Activated naive CD4-positive, alpha-beta T cell treated with anti-CD3 and anti-CD28 coated beads, Interleukin-2, amount 10 ng/mL, durations not matched to agents 7 days and 5 days (primary cell): ENCODE measurements at regions not wholly inside any gene's neighbourhood (a gene's known extent, or its start where the extent isn't known, plus 50 kb on each side); places are given as distances from the start of the nearest gene placed in this dataset.

Source experiments
- CTCF ChIA-PET: fragments of 350-600 bp; sonication (Branson Sonifier 250); formaldehyde crosslinking; loops from one replicate; lab custom pipeline; 2021; ENCODE audit warnings: antibody characterized with exemption; lab: Charles Lee
- DNase-seq: peaks from one replicate; pipeline ENCODE4 v3.0.0-alpha.2; 2020
- H3K27ac Mint-ChIP-seq: one replicate; pipeline ENCODE4 v1.8.0; 2021; ENCODE audit warnings: mild to moderate bottlenecking, moderate library complexity, mixed read lengths
- H3K27me3 Mint-ChIP-seq: one replicate; pipeline ENCODE4 v1.8.0; 2021; ENCODE audit warnings: mild to moderate bottlenecking, mixed read lengths
- H3K36me3 Mint-ChIP-seq: one replicate; pipeline ENCODE4 v1.8.0; 2021; ENCODE audit warnings: mixed read lengths
- H3K4me1 Mint-ChIP-seq: one replicate; pipeline ENCODE4 v1.8.0; 2021; ENCODE audit warnings: mixed read lengths
- H3K4me3 Mint-ChIP-seq: one replicate; pipeline ENCODE4 v1.8.0; 2021; ENCODE audit warnings: mild to moderate bottlenecking, moderate library complexity, mixed read lengths
- H3K9me3 Mint-ChIP-seq: one replicate; pipeline ENCODE4 v1.8.0; 2021; ENCODE audit warnings: mixed read lengths

GRCh38 chr6:20024316-20024673 lies 187.1 kb downstream of the ID4 start:
- Mint-ChIP-seq H3K4me3 (peak overlapping the region; percentile 50), H3K9me3 (no peaks in the 10 kb centered on the region), H3K4me1 (peaks cover 15% of the 10 kb centered on the region), H3K36me3 (no peaks in the 10 kb centered on the region), H3K27ac (no peak overlapping the region), H3K27me3 (peaks cover 38% of the 10 kb centered on the region)
- CTCF ChIA-PET, result interaction anchor here (0.6 to 0.8 kb wide), 2 partner anchors 14 to 1359 kb away, joined by 3 read pairs; no protein-coding TSS in a partner anchor
- no peak for DNase-seq

GRCh38 chr6:20024978-20025377 lies 187.3 kb downstream of the MBOAT1 start:
- Mint-ChIP-seq H3K36me3 (no peaks in the 10 kb centered on the region), H3K9me3 (no peaks in the 10 kb centered on the region), H3K27ac (no peak overlapping the region), H3K27me3 (peaks cover 38% of the 10 kb centered on the region), H3K4me3 (no peak overlapping the region), H3K4me1 (peaks cover 15% of the 10 kb centered on the region)
- no peak for DNase-seq
- CTCF ChIA-PET, result no interaction called here

- no peaks in the 10 kb centered on the region for H3K36me3 Mint-ChIP-seq
- no peak for DNase-seq
- peaks cover 15% of the 10 kb centered on the region for H3K4me1 Mint-ChIP-seq
- H3K27ac Mint-ChIP-seq, result no peak overlapping the region
- CTCF ChIA-PET, result no interaction called here
- no peak overlapping the region for H3K4me3 Mint-ChIP-seq
- peaks cover 42% of the 10 kb centered on the region for H3K27me3 Mint-ChIP-seq
- no peaks in the 10 kb centered on the region for H3K9me3 Mint-ChIP-seq
These were observed 186.6 kb downstream of the MBOAT1 start for GRCh38 chr6:20025681-20026080.

GRCh38 chr6:20028143-20028542 lies 184.1 kb downstream of the MBOAT1 start:
- CTCF ChIA-PET, result no interaction called here
- no peak for DNase-seq
- Mint-ChIP-seq H3K27ac (no peak overlapping the region), H3K4me3 (no peak overlapping the region), H3K4me1 (peaks cover 15% of the 10 kb centered on the region), H3K36me3 (no peaks in the 10 kb centered on the region), H3K27me3 (peaks cover 37% of the 10 kb centered on the region), H3K9me3 (peaks cover 1% of the 10 kb centered on the region)

- Mint-ChIP-seq H3K27me3 (peaks cover 33% of the 10 kb centered on the region), H3K36me3 (no peaks in the 10 kb centered on the region), H3K9me3 (peaks cover 1% of the 10 kb centered on the region), H3K27ac (no peak overlapping the region), H3K4me3 (no peak overlapping the region), H3K4me1 (peaks cover 13% of the 10 kb centered on the region)
- no peak for DNase-seq
- CTCF ChIA-PET, result no interaction called here
These were observed 183.7 kb downstream of the MBOAT1 start for GRCh38 chr6:20028562-20028961.

GRCh38 chr6:20029979-20030378 lies 182.3 kb downstream of the MBOAT1 start:
- Mint-ChIP-seq H3K9me3 (peaks cover 1% of the 10 kb centered on the region), H3K27ac (no peak overlapping the region), H3K27me3 (peaks cover 24% of the 10 kb centered on the region), H3K4me3 (no peak overlapping the region), H3K4me1 (no peaks in the 10 kb centered on the region), H3K36me3 (no peaks in the 10 kb centered on the region)
- no peak for DNase-seq
- CTCF ChIA-PET, result no interaction called here

GRCh38 chr6:20031342-20031741 lies 180.9 kb downstream of the MBOAT1 start:
- Mint-ChIP-seq H3K27ac (no peak overlapping the region), H3K27me3 (peaks cover 31% of the 10 kb centered on the region), H3K36me3 (no peaks in the 10 kb centered on the region), H3K4me1 (no peaks in the 10 kb centered on the region), H3K4me3 (no peak overlapping the region), H3K9me3 (peaks cover 1% of the 10 kb centered on the region)
- CTCF ChIA-PET, result no interaction called here
- no peak for DNase-seq

- no peak overlapping the region for H3K27ac Mint-ChIP-seq
- H3K9me3 Mint-ChIP-seq, result peaks cover 1% of the 10 kb centered on the region
- CTCF ChIA-PET, result no interaction called here
- H3K4me1 Mint-ChIP-seq, result no peaks in the 10 kb centered on the region
- DNase-seq, result no peak
- H3K27me3 Mint-ChIP-seq, result peaks cover 34% of the 10 kb centered on the region
- H3K4me3 Mint-ChIP-seq, result no peak overlapping the region
- no peaks in the 10 kb centered on the region for H3K36me3 Mint-ChIP-seq
These were observed 178.4 kb downstream of the MBOAT1 start for GRCh38 chr6:20033697-20034407.

- Mint-ChIP-seq H3K36me3 (no peaks in the 10 kb centered on the region), H3K27me3 (peaks cover 34% of the 10 kb centered on the region), H3K27ac (no peak overlapping the region), H3K4me3 (no peak overlapping the region), H3K4me1 (no peaks in the 10 kb centered on the region), H3K9me3 (peaks cover 1% of the 10 kb centered on the region)
- no peak for DNase-seq
- CTCF ChIA-PET, result no interaction called here
These were observed 177.9 kb downstream of the MBOAT1 start for GRCh38 chr6:20034408-20034769.

- Mint-ChIP-seq H3K27ac (no peak overlapping the region), H3K4me1 (no peaks in the 10 kb centered on the region), H3K36me3 (no peaks in the 10 kb centered on the region), H3K9me3 (peaks cover 1% of the 10 kb centered on the region), H3K4me3 (no peak overlapping the region), H3K27me3 (peaks cover 31% of the 10 kb centered on the region)
- no peak for DNase-seq
- CTCF ChIA-PET, result no interaction called here
These were observed 176.1 kb downstream of the MBOAT1 start for GRCh38 chr6:20036141-20036677.

GRCh38 chr6:20038410-20039204 lies 173.7 kb downstream of the MBOAT1 start:
- CTCF ChIA-PET, result no interaction called here

GRCh38 chr6:20044883-20045282 lies 167.4 kb downstream of the MBOAT1 start:
- Mint-ChIP-seq H3K36me3 (no peaks in the 10 kb centered on the region), H3K27ac (no peak overlapping the region), H3K4me3 (no peak overlapping the region), H3K4me1 (no peaks in the 10 kb centered on the region), H3K9me3 (no peaks in the 10 kb centered on the region), H3K27me3 (no peaks in the 10 kb centered on the region)
- CTCF ChIA-PET, result no interaction called here
- DNase-seq, result no peak

More at GRCh38 chr6:20038410-20039204, 173.7 kb downstream of the MBOAT1 start:
- no peak for DNase-seq
- no peak overlapping the region for H3K27ac Mint-ChIP-seq
- peaks cover 21% of the 10 kb centered on the region for H3K27me3 Mint-ChIP-seq
- no peak overlapping the region for H3K4me3 Mint-ChIP-seq
- no peaks in the 10 kb centered on the region for H3K4me1 Mint-ChIP-seq
- no peaks in the 10 kb centered on the region for H3K9me3 Mint-ChIP-seq
- H3K36me3 Mint-ChIP-seq, result no peaks in the 10 kb centered on the region
